ENCODE measurements at regions not wholly inside any gene's neighbourhood (a gene's known extent, or its start where the extent isn't known, plus 50 kb on each side); places are given as distances from the start of the nearest gene placed in this dataset.

DNA sequence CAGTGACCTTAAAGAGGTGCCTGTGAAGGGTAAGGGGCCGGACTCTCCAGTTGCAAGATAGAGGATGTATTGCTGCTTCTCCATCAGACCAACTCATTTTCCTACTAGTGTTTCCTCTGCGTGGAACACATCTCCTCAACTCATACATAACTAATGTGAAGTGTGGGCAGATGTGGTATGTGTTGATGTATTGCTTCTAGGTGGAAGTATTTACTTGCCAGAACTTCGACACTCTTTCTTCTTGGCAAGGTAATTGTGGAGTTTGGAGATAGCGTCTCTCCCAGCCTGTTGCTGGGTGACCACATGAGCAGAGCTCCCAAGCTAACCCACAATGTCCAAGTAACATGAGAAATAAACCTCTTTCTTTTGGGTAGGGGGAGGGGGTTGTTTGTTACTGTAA, 456.9 kb downstream of the DYNC2H1 start:
- TF ChIP-seq, protein P1, sequence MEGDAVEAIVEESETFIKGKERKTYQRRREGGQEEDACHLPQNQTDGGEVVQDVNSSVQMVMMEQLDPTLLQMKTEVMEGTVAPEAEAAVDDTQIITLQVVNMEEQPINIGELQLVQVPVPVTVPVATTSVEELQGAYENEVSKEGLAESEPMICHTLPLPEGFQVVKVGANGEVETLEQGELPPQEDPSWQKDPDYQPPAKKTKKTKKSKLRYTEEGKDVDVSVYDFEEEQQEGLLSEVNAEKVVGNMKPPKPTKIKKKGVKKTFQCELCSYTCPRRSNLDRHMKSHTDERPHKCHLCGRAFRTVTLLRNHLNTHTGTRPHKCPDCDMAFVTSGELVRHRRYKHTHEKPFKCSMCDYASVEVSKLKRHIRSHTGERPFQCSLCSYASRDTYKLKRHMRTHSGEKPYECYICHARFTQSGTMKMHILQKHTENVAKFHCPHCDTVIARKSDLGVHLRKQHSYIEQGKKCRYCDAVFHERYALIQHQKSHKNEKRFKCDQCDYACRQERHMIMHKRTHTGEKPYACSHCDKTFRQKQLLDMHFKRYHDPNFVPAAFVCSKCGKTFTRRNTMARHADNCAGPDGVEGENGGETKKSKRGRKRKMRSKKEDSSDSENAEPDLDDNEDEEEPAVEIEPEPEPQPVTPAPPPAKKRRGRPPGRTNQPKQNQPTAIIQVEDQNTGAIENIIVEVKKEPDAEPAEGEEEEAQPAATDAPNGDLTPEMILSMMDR (IDR thresholded peaks at IDR 0.05; ENCODE audit: low read depth, low read length, missing input control): no peak
- TF ChIP-seq YY1 (IDR thresholded peaks at IDR 0.05): no peak
- TF ChIP-seq, protein P2, sequence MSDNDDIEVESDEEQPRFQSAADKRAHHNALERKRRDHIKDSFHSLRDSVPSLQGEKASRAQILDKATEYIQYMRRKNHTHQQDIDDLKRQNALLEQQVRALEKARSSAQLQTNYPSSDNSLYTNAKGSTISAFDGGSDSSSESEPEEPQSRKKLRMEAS (IDR thresholded peaks at IDR 0.05): no peak
- TF ChIP-seq JUND (IDR thresholded peaks at IDR 0.05): no peak
- TF ChIP-seq SP1 (IDR thresholded peaks at IDR 0.05): no peak
- TF ChIP-seq, protein P3, sequence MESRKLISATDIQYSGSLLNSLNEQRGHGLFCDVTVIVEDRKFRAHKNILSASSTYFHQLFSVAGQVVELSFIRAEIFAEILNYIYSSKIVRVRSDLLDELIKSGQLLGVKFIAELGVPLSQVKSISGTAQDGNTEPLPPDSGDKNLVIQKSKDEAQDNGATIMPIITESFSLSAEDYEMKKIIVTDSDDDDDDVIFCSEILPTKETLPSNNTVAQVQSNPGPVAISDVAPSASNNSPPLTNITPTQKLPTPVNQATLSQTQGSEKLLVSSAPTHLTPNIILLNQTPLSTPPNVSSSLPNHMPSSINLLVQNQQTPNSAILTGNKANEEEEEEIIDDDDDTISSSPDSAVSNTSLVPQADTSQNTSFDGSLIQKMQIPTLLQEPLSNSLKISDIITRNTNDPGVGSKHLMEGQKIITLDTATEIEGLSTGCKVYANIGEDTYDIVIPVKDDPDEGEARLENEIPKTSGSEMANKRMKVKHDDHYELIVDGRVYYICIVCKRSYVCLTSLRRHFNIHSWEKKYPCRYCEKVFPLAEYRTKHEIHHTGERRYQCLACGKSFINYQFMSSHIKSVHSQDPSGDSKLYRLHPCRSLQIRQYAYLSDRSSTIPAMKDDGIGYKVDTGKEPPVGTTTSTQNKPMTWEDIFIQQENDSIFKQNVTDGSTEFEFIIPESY (IDR thresholded peaks at IDR 0.05): no peak
- TF ChIP-seq EGR1 (IDR thresholded peaks at IDR 0.05; ENCODE audit: low read depth in 2 of 2): no peak
- no peak for TF ChIP-seq GABPA (IDR thresholded peaks at IDR 0.05 in 1 of 2, conservative IDR thresholded peaks at IDR 0.05 in 1 of 2)

Data from liver (tissue), 3 donors.